H1 (cell line): ENCODE measurements at regions not wholly inside any gene's neighbourhood (a gene's known extent, or its start where the extent isn't known, plus 50 kb on each side); places are given as distances from the start of the nearest gene placed in this dataset.

Experiments used
- CHD7 ChIP-seq: fragments of 300-600 bp; sonication (generic); IDR thresholded peaks from 2 replicates; pipeline ENCODE4 v1.7.1; 2012; ENCODE audit warnings: low read length, moderate library complexity, mild to moderate bottlenecking, inconsistent platforms; ENCODE audit not compliant: insufficient replicate concordance

- TF ChIP-seq CHD7 = no peak
Observed at GRCh38 chr18:10051877-10052631, 138.2 kb downstream of the VAPA start (continued).
